Gastrocnemius medialis (tissue), 4 donors: ENCODE measurements at regions not wholly inside any gene's neighbourhood (a gene's known extent, or its start where the extent isn't known, plus 50 kb on each side); places are given as distances from the start of the nearest gene placed in this dataset.

Experiments
- POLR2A ChIP-seq, 2 donors: fragments of 450-650 bp; IDR thresholded peaks; one replicate each; pipeline ENCODE4 v1.6.1; 2017; ENCODE audit warnings: antibody characterized with exemption in 2 of 2, mild to moderate bottlenecking in 2 of 2, moderate library complexity in 2 of 2
- TF ChIP-seq, protein P1 (sequence below), 5 experiments: fragments of 450-650 bp in 3 of 5; fragments of 200-600 bp in 2 of 5; sonication (generic) in 2 of 5; IDR thresholded peaks in 4 of 5; conservative IDR thresholded peaks in 1 of 5; 1 replicate in 4 of 5; 2 replicates in 1 of 5; pipeline ENCODE4 v1.5.1; 2016 to 2019; ENCODE audit warnings: antibody characterized with exemption in 5 of 5, mild to moderate bottlenecking in 3 of 5, moderate library complexity in 3 of 5

DNA sequence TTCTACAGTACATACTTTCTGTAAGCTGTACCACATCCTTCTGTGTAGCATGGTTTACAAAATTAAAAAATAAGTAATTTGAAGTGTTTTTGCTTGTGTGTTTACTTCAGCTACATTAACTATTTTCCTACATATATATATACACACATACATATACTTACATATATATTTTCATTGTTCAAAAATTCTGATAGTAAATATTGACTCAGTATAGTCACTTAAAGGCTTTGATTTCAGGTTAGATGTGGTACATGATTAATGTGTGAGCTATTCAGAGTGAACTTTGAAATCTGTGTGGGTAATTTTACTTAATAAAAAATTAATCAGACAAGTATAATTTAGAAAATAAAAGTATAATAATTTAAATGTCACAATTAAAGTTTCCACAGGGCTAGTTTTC is 306.7 kb upstream of the CDH18 start:
- TF ChIP-seq, protein P1, sequence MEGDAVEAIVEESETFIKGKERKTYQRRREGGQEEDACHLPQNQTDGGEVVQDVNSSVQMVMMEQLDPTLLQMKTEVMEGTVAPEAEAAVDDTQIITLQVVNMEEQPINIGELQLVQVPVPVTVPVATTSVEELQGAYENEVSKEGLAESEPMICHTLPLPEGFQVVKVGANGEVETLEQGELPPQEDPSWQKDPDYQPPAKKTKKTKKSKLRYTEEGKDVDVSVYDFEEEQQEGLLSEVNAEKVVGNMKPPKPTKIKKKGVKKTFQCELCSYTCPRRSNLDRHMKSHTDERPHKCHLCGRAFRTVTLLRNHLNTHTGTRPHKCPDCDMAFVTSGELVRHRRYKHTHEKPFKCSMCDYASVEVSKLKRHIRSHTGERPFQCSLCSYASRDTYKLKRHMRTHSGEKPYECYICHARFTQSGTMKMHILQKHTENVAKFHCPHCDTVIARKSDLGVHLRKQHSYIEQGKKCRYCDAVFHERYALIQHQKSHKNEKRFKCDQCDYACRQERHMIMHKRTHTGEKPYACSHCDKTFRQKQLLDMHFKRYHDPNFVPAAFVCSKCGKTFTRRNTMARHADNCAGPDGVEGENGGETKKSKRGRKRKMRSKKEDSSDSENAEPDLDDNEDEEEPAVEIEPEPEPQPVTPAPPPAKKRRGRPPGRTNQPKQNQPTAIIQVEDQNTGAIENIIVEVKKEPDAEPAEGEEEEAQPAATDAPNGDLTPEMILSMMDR (IDR thresholded peaks at IDR 0.05 in 4 of 5, conservative IDR thresholded peaks at IDR 0.05 in 1 of 5) = no peak
- TF ChIP-seq POLR2A (IDR thresholded peaks at IDR 0.05) = no peak
